ENCODE measurements at regions not wholly inside any gene's neighbourhood (a gene's known extent, or its start where the extent isn't known, plus 50 kb on each side); places are given as distances from the start of the nearest gene placed in this dataset.

- TF ChIP-seq, protein P1, sequence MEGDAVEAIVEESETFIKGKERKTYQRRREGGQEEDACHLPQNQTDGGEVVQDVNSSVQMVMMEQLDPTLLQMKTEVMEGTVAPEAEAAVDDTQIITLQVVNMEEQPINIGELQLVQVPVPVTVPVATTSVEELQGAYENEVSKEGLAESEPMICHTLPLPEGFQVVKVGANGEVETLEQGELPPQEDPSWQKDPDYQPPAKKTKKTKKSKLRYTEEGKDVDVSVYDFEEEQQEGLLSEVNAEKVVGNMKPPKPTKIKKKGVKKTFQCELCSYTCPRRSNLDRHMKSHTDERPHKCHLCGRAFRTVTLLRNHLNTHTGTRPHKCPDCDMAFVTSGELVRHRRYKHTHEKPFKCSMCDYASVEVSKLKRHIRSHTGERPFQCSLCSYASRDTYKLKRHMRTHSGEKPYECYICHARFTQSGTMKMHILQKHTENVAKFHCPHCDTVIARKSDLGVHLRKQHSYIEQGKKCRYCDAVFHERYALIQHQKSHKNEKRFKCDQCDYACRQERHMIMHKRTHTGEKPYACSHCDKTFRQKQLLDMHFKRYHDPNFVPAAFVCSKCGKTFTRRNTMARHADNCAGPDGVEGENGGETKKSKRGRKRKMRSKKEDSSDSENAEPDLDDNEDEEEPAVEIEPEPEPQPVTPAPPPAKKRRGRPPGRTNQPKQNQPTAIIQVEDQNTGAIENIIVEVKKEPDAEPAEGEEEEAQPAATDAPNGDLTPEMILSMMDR (IDR thresholded peaks at IDR 0.05; ENCODE audit: low read depth, low read length), result no peak
- no peak for TF ChIP-seq EZH2phosphoT487 (IDR thresholded peaks at IDR 0.05; ENCODE audit: low read depth)
Observed at GRCh38 chr5:117107859-117108258, 533.2 kb upstream of the SEMA6A start.

All from OCI-LY3 (cell line).